ENCODE measurements at regions not wholly inside any gene's neighbourhood (a gene's known extent, or its start where the extent isn't known, plus 50 kb on each side); places are given as distances from the start of the nearest gene placed in this dataset.

DNA sequence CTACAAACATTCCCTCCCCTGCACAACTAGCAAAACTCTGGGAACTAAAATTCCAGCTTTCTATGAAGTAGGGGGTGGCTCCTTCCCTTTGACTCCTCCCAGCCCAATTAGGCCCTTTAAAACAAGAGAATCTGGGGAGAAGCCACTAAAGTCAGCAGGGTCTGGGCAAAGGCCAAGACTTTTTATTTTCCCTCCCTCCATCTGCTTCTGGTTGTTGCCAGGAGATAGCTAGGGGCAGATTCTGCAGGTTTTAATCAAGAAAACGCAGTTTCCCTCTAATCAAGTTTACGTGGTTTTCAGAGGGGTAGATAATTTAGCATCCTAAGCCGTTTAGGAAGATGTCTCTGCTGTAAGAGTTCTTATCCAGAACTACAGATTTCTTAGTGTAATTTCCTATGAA, 114.5 kb upstream of the CDH6 start:
- Histone ChIP-seq H3K27ac (ENCODE audit: low read length) (no peak overlapping the region), H3K79me2 (ENCODE audit: insufficient read depth, low read length) (no peaks in the 10 kb centered on the region), H4K20me1 (ENCODE audit: insufficient read depth, low read length) (no peaks in the 10 kb centered on the region), H3K4me2 (ENCODE audit: insufficient read depth, low read length) (no peak overlapping the region), H3K4me1 (ENCODE audit: insufficient read depth, low read length) (no peaks in the 10 kb centered on the region), H3K4me3 (ENCODE audit: low read depth in 1 of 2, low read length in 2 of 2) (no peak overlapping the region), H3K27me3 (ENCODE audit: insufficient read depth, low read length, poor library complexity) (no peaks in the 10 kb centered on the region), H2AFZ (ENCODE audit: low read depth, low read length) (no peak overlapping the region), H3K36me3 (ENCODE audit: insufficient read depth, low read length) (no peaks in the 10 kb centered on the region), H3K9ac (ENCODE audit: low read depth, low read length) (no peak overlapping the region), H3K9me3 (ENCODE audit: insufficient read depth, low read length, severe bottlenecking) (no peaks in the 10 kb centered on the region)
- TF ChIP-seq EZH2 (IDR thresholded peaks at IDR 0.05; ENCODE audit: borderline replicate concordance, low read depth, low read length, severe bottlenecking) = no peak
- TF ChIP-seq, protein P1, sequence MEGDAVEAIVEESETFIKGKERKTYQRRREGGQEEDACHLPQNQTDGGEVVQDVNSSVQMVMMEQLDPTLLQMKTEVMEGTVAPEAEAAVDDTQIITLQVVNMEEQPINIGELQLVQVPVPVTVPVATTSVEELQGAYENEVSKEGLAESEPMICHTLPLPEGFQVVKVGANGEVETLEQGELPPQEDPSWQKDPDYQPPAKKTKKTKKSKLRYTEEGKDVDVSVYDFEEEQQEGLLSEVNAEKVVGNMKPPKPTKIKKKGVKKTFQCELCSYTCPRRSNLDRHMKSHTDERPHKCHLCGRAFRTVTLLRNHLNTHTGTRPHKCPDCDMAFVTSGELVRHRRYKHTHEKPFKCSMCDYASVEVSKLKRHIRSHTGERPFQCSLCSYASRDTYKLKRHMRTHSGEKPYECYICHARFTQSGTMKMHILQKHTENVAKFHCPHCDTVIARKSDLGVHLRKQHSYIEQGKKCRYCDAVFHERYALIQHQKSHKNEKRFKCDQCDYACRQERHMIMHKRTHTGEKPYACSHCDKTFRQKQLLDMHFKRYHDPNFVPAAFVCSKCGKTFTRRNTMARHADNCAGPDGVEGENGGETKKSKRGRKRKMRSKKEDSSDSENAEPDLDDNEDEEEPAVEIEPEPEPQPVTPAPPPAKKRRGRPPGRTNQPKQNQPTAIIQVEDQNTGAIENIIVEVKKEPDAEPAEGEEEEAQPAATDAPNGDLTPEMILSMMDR (IDR thresholded peaks at IDR 0.05; ENCODE audit: borderline replicate concordance, extremely low read depth, low read length, poor library complexity, severe bottlenecking) = no peak
- DNase-seq = no peak
- no peak for ATAC-seq (ENCODE audit: insufficient read depth, low read depth)

DNA sequence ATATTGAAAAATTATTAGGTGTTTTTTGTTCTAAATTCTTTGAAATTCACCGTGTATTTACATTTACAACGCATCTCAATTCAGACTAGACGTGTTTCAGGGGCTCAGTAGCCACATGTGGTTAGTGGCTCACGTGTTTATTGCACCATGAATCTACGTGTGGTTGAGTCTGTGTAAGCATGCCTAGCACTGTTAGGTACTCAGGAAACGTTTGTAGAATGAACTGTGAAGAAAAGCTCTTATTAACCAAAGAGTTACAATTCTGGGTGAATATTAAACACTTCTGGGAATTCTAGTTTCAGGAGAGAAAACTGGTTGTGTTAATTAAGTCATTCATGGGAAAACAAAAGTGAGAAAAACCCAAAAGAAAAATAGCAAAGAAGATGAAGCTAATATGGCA, 117.5 kb upstream of the CDH6 start:
- H3K27ac ChIP-seq (ENCODE audit: low read length) = no peak overlapping the region
- H3K4me2 ChIP-seq (ENCODE audit: insufficient read depth, low read length) = no peak overlapping the region
- H4K20me1 ChIP-seq (ENCODE audit: insufficient read depth, low read length) = no peaks in the 10 kb centered on the region
- no peaks in the 10 kb centered on the region for H3K4me1 ChIP-seq (ENCODE audit: insufficient read depth, low read length)
- H3K9me3 ChIP-seq (ENCODE audit: insufficient read depth, low read length, severe bottlenecking) = no peaks in the 10 kb centered on the region
- H3K9ac ChIP-seq (ENCODE audit: low read depth, low read length) = no peak overlapping the region
- H3K79me2 ChIP-seq (ENCODE audit: insufficient read depth, low read length) = no peaks in the 10 kb centered on the region
- H2AFZ ChIP-seq (ENCODE audit: low read depth, low read length) = no peak overlapping the region
- H3K36me3 ChIP-seq (ENCODE audit: insufficient read depth, low read length) = no peaks in the 10 kb centered on the region
- TF ChIP-seq, protein P1 (IDR thresholded peaks at IDR 0.05; ENCODE audit: borderline replicate concordance, extremely low read depth, low read length, poor library complexity, severe bottlenecking) = no peak
- no peak for TF ChIP-seq EZH2 (IDR thresholded peaks at IDR 0.05; ENCODE audit: borderline replicate concordance, low read depth, low read length, severe bottlenecking)
- H3K4me3 ChIP-seq (ENCODE audit: low read depth in 1 of 2, low read length in 2 of 2) = no peak overlapping the region
- H3K27me3 ChIP-seq (ENCODE audit: insufficient read depth, low read length, poor library complexity) = no peaks in the 10 kb centered on the region
- DNase-seq (no peak), ATAC-seq (ENCODE audit: insufficient read depth, low read depth) (no peak)

DNA sequence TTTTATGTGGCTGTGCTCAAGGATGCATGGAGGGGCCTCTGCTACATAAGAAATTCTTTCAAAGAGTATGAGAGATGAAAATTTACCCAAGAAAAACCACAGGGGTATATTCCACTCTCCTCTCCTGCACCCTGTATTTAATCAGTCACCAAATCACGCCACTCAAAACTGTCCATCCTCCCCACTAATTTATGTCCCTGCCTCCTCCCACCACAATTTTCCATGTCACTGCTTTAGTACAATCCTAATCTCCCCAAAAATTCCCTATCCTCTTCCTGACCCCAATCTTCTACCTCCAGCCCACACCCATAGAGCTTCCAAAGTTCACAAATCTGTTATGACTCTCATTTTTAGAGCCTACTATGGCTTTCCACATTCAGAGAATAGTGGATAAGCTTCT, 125.2 kb upstream of the CDH6 start:
- TF ChIP-seq, protein P1 (IDR thresholded peaks at IDR 0.05; ENCODE audit: borderline replicate concordance, extremely low read depth, low read length, poor library complexity, severe bottlenecking) = no peak

More for the DNA sequence above, 125.2 kb upstream of the CDH6 start:
- Histone ChIP-seq H3K4me2 (ENCODE audit: insufficient read depth, low read length) (no peak overlapping the region), H2AFZ (ENCODE audit: low read depth, low read length) (no peak overlapping the region), H3K27ac (ENCODE audit: low read length) (no peak overlapping the region), H3K9ac (ENCODE audit: low read depth, low read length) (no peak overlapping the region), H3K9me3 (ENCODE audit: insufficient read depth, low read length, severe bottlenecking) (no peaks in the 10 kb centered on the region), H3K27me3 (ENCODE audit: insufficient read depth, low read length, poor library complexity) (no peaks in the 10 kb centered on the region), H4K20me1 (ENCODE audit: insufficient read depth, low read length) (no peaks in the 10 kb centered on the region), H3K4me1 (ENCODE audit: insufficient read depth, low read length) (no peaks in the 10 kb centered on the region), H3K4me3 (ENCODE audit: low read depth in 1 of 2, low read length in 2 of 2) (no peak overlapping the region), H3K79me2 (ENCODE audit: insufficient read depth, low read length) (no peaks in the 10 kb centered on the region), H3K36me3 (ENCODE audit: insufficient read depth, low read length) (no peaks in the 10 kb centered on the region)
- ATAC-seq (ENCODE audit: insufficient read depth, low read depth) (no peak), DNase-seq (no peak)

All from DND-41 (cell line).